ENCODE measurements at regions not wholly inside any gene's neighbourhood (a gene's known extent, or its start where the extent isn't known, plus 50 kb on each side); places are given as distances from the start of the nearest gene placed in this dataset.
"Not testable (repeated sequence)": the region's sequence is repeated elsewhere in the genome, so short reads cannot be mapped to it uniquely, and the experiment has no call there.

GRCh38 chr10:45249978-45250693 is 65.3 kb downstream of the OR13A1 start:
- DNase-seq (ENCODE audit: low read depth): no peak

DNA sequence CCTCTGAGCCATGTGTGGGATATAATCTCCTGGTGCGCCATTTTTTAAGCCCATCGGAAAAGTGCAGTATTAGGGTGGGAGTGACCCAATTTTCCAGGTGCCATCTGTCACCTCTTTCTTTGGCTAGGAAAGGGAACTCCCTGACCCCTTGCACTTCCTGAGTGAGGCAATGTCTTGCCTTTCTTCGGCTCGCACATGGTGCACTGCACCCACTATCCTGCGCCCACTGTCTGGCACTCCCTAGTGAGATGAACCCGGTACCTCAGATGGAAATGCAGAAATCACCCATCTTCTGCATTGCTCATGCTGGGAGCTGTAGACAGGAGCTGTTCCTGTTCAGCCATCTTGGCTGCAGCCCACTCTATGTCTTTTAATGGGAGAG is 64.7 kb downstream of the OR13A1 start:
- DNase-seq (ENCODE audit: low read depth): not testable (repeated sequence)

Data from T follicular helper cell (primary cell).